A673 (cell line): ENCODE measurements at regions not wholly inside any gene's neighbourhood (a gene's known extent, or its start where the extent isn't known, plus 50 kb on each side); places are given as distances from the start of the nearest gene placed in this dataset.

Experiments
- BruUV-seq: library from RNA; stranded (reverse); fragments of 400-500 nt; replicated peaks from 2 replicates; lab custom pipeline; 2021; lab: Mats Ljungman, UMichigan
- CTCF ChIA-PET: fragments of 300-600 bp; sonication (Branson Sonifier 250); formaldehyde crosslinking; loops from one replicate; lab custom pipeline; 2022; ENCODE audit warnings: antibody characterized with exemption; lab: Charles Lee
- POLR2A ChIA-PET: fragments of 300-600 bp; sonication (Branson Sonifier 250); formaldehyde crosslinking; loops from one replicate; lab custom pipeline; 2022; ENCODE audit warnings: antibody characterized with exemption; ENCODE audit not compliant: low non-redundant PET; lab: Charles Lee
- DNase-seq: peaks from one replicate; pipeline ENCODE4 v3.0.0-alpha.2; 2015; ENCODE audit warnings: low spot score
- H3K27ac ChIP-seq: fragments of 200-600 bp; sonication (generic); 2 replicates; pipeline ENCODE4 v1.5.1; 2016; ENCODE audit warnings: mixed run types, low read depth, mild to moderate bottlenecking, mixed read lengths, antibody characterized with exemption, low read length; ENCODE audit not compliant: poor library complexity, severe bottlenecking
- H3K27me3 ChIP-seq: fragments of 200-600 bp; sonication (generic); replicated peaks from 2 replicates; pipeline ENCODE4 v1.6.1; 2017; ENCODE audit warnings: mixed run types, low read depth, mild to moderate bottlenecking, mixed read lengths, antibody characterized with exemption, low read length; ENCODE audit not compliant: insufficient read depth, poor library complexity
- H3K36me3 ChIP-seq: fragments of 200-600 bp; sonication (generic); 2 replicates; pipeline ENCODE4 v1.6.1; 2016; ENCODE audit warnings: mixed run types, mild to moderate bottlenecking, mixed read lengths, antibody characterized with exemption, low read length; ENCODE audit not compliant: insufficient read depth, poor library complexity, severe bottlenecking
- H3K4me1 ChIP-seq: fragments of 200-600 bp; sonication (generic); 2 replicates; pipeline ENCODE4 v1.6.1; 2017; ENCODE audit warnings: mixed run types, mild to moderate bottlenecking, mixed read lengths, antibody characterized with exemption, low read length; ENCODE audit not compliant: insufficient read depth, poor library complexity, severe bottlenecking
- H3K4me3 ChIP-seq: fragments of 200-600 bp; sonication (generic); 2 replicates; pipeline ENCODE4 v1.5.1; 2016; ENCODE audit warnings: low read depth, mixed run types, mild to moderate bottlenecking, mixed read lengths, low read length; ENCODE audit not compliant: poor library complexity, severe bottlenecking
- H3K9me3 ChIP-seq: fragments of 200-600 bp; sonication (generic); 2 replicates; pipeline ENCODE4 v1.6.1; 2016; ENCODE audit warnings: mixed run types, low read depth, mild to moderate bottlenecking, mixed read lengths, antibody characterized with exemption, low read length; ENCODE audit not compliant: poor library complexity, severe bottlenecking
- CTCF ChIP-seq: fragments of 300-800, 200-600 bp; sonication (generic); conservative IDR thresholded peaks from 2 replicates; pipeline ENCODE4 v1.5.1; 2017; ENCODE audit warnings: low read depth, mild to moderate bottlenecking, antibody characterized with exemption, low read length, moderate library complexity, mixed read lengths
- EZH2 ChIP-seq: fragments of 200-600 bp; sonication (generic); IDR thresholded peaks from 2 replicates; pipeline ENCODE4 v1.6.1; 2017; ENCODE audit warnings: borderline replicate concordance, low read depth, mild to moderate bottlenecking, mixed read lengths, antibody characterized with exemption, low read length; ENCODE audit not compliant: poor library complexity, severe bottlenecking
- intact Hi-C: fragments of 100-400 bp; cut with micrococcal nuclease; formaldehyde crosslinking; loops from one replicate; pipeline ENCODE4 v1.10.0; 2022; ENCODE audit not compliant: unreplicated experiment

GRCh38 chr4:183563874-183564273 is 59.0 kb downstream of the ING2 start:
- no peak for DNase-seq
- CTCF ChIA-PET = no interaction called here
- H3K9me3 ChIP-seq = no peaks in the 10 kb centered on the region
- POLR2A ChIA-PET = no interaction called here
- no peak overlapping the region for H3K27ac ChIP-seq
- no peaks in the 10 kb centered on the region for H3K4me1 ChIP-seq
- TF ChIP-seq EZH2 = no peak
- no peak for TF ChIP-seq CTCF
- no TSS peak for BruUV-seq
- no peak overlapping the region for H3K4me3 ChIP-seq
- intact Hi-C loops = no loop called here
- no peaks in the 10 kb centered on the region for H3K36me3 ChIP-seq
- peaks cover 9% of the 10 kb centered on the region for H3K27me3 ChIP-seq

GRCh38 chr4:183571350-183571941 is 66.6 kb downstream of the ING2 start:
- TF ChIP-seq CTCF (no peak), EZH2 (no peak)
- H3K4me3 ChIP-seq = no peak overlapping the region
- intact Hi-C loops = no loop called here
- H3K27ac ChIP-seq = no peak overlapping the region
- ChIA-PET CTCF (no interaction called here), POLR2A (no interaction called here)
- H3K4me1 ChIP-seq = no peaks in the 10 kb centered on the region
- no TSS peak for BruUV-seq
- no peak for DNase-seq
- no peaks in the 10 kb centered on the region for H3K36me3 ChIP-seq
- no peaks in the 10 kb centered on the region for H3K9me3 ChIP-seq
- H3K27me3 ChIP-seq = peaks cover 16% of the 10 kb centered on the region

- TF ChIP-seq EZH2 (no peak), CTCF (no peak)
- Histone ChIP-seq H3K4me1 (no peaks in the 10 kb centered on the region), H3K36me3 (no peaks in the 10 kb centered on the region), H3K9me3 (peaks cover 3% of the 10 kb centered on the region), H3K4me3 (no peak overlapping the region), H3K27me3 (no peaks in the 10 kb centered on the region), H3K27ac (no peak overlapping the region)
- CTCF ChIA-PET = interaction anchor here (0.6 kb wide), 1 partner anchor 847 kb away, joined by 4 read pairs; no protein-coding TSS in a partner anchor
- DNase-seq = no peak
- intact Hi-C loops = no loop called here
- BruUV-seq = no TSS peak
- POLR2A ChIA-PET = no interaction called here
Measured at GRCh38 chr4:183576701-183577404, 72.0 kb downstream of the ING2 start.
